HuH-7.5 (cell line): ENCODE measurements at regions not wholly inside any gene's neighbourhood (a gene's known extent, or its start where the extent isn't known, plus 50 kb on each side); places are given as distances from the start of the nearest gene placed in this dataset.
"Not testable (repeated sequence)": the region's sequence is repeated elsewhere in the genome, so short reads cannot be mapped to it uniquely, and the experiment has no call there.

Experiments used
- DNase-seq: peaks from one replicate; pipeline ENCODE4 v3.0.0; 2011; ENCODE audit warnings: low spot score

DNA sequence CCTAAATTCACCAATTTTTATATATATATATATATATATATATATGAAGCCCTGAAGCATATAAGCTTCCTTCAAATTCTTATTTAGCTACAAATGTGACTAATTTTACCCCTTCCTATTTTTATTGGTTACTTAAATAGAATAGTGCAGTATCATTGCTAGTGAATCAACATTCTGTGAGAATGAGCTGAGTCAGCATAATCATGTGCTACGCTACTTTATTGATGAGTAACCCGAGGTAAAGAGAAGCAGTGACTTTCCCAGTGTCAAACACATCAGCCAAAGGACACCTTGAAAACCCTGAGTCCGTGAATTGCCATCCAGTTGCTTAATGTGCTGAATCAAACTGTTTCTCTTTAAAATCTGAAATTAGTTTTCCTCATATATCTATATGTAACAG, 546.2 kb downstream of the DMRTA1 start:
- no peak for DNase-seq

DNA sequence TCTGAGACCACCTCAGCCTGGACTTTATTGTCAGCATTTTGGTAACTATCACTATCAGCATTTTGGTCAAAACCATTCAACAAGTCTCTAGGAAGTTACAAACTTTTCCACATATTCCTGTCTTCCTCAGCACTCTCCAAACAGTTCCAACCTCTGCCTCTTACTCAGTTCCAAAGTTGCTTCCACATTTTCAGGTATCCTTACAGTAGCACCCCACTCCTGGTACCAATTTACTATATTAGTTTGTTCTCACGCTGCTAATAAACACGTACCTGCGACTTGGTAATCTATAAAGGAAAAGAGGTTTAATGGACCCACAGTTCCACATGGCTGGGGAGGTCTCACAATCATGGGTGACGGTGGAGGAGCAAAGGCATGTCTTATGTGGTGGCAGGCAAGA, 551.3 kb downstream of the DMRTA1 start:
- no peak for DNase-seq

DNA sequence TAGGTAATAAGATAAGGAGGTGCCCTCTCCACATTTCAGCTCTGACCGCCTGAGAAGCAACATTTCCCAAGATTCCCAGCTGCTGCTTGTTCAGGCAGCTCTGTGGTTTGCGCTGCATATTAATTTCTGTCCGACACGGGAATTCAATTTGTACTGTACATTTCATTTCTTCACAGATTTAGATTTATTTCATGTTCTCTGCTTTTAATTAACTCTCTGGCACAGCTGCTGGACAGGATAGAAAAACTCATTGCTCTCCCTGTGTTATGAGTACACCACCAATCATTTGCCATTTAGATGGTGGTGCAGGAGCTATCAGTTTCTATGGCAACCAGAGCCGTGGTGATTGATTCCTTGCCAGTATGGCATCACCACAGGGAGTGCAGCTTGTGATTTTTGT, 558.5 kb downstream of the DMRTA1 start:
- no peak for DNase-seq

DNA sequence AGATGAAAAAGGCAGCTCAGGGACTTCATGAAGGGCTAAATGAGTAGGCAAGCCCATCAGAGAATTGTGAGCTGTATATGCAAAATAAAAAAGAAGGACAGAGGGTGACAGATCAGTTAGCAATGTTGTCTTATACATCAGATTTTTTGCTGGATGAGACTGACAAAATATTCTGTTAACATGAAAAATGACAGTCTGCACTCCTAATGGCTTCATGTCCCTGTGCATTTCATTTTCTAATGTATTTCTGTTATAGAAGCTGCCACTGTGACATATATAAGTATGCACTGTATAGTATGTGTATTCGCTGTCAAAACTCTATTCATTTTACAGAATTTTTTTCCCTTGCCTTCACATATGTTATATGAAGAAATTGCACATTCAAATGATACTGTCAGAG, 559.5 kb downstream of the DMRTA1 start:
- no peak for DNase-seq

DNA sequence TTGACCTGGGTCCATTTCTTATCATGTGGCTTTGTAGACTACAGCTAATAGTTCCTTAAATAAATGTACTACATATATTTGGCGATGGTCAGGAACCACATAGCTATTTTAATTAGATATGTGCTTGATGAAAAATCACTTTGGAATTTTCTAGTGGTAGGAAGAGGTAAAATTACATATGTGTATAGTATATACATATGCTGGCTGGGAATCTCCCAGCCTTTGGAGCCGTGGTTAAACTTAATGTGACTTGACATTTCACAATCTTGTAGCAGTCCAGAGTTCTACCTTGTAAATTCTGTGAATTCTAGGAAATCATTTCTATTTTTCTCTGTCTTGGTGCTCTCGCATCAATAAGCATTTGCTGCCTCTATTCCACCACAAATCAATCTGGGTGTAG, 565.0 kb downstream of the DMRTA1 start:
- DNase-seq: no peak

DNA sequence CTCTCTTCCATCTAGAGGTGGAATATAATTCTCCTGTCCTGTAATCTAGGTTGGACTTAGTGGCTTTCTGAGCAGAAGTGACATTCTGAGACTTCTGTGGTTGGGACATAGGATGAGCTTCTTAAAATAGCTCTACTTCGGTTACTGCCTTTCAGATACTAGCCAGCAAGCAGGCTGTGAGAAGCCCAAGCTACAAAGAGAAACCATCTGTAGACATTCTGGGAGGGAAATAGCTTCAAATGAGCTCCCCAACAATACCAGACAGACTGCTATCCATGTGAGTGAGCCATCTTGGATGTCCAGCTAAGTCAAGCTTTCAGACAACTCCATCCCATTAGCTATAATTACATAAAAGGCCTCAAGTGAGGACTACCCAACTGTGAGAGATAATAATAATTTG, 568.9 kb downstream of the DMRTA1 start:
- DNase-seq: no peak

DNA sequence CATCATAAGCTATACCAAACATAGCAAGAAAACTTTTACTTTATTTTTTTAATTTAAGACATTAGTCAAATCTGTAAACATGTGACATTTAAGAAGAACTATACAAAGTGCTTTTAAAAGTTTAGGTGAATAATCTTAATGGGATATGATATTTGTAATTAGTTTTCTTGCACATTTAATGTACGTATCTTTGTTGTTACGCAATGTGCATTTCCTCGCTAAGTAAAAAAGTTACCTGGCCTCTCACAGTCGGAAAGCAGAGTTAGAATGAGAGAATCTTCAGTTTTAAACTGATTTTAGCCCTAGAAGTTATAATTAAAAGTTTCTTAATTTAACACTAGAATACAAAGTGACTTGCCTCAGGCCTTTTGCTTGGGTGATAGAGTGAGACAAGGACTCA, 589.8 kb downstream of the DMRTA1 start:
- DNase-seq: no peak

DNA sequence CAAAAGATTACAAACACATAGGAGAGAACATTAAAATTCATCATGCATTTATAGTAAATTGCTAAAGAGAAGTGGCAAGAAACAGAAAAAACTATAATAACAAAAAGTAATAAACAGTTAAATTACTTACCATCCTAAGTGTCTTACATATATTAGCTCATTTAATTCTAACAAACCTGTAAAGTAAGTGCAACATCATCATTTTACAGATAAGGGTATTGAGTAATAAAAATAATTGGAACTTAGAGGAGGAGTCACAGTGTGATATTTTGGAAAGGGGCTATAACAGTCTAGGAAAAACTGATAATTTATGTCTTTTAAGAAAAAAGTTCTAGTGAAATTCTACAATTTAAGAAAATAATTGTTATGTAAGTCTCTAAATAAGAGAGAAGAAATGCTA, 592.8 kb downstream of the DMRTA1 start:
- no peak for DNase-seq

DNA sequence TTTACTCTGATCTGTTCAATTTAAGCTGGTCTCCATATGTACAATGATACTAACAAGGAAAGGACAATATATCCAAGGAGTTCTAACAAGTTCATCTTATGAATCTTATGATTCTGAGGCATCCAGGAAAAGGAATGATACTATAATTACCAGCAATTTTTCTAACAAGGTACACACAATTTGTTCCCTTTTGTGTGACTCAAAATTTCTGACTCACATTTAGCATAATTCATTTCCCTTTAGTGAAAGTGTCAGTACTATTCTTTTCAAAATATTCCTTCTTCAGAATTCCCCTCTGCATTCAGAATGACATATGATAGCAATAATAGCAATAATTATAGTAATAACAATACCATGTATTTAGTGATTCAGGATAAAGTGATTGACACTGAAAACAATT, 594.8 kb downstream of the DMRTA1 start:
- DNase-seq: no peak

DNA sequence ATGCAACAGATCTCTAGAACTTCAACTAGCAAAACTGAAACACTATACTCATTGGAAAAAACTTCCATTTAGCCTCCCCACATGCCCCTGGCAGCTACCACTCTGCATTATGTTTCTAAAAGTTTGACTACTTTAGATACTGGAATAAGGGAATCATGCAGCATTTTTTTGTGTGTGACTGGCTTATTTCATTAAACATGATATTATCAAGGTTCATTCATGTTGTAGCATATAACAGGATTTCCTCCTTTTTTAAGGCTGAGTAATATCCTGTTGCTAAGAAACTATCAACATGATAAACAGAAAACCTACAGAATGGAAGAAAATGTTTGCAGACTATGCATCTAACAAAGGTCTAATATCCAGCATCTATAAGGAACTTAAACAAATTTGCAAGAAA, 597.9 kb downstream of the DMRTA1 start:
- DNase-seq: no peak

DNA sequence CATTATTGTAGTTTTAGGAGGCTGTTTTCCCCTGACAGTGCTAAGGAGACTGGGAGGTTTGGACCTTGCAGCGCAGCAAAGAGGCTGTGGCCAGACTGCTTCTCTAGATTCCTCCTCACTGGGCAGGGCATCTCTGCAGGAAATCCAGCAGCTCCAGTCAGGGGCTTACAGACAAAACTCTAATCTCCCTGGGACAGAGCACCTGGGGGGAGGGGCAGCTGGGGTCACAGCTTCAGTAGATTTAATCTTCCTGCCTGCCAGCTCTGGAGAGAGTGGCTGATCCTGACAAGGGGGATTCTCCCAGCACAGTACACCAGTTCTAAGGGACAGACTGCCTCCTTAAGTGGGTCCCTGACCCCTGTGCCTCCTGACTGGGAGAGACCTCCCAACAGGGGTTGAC, 599.4 kb downstream of the DMRTA1 start:
- DNase-seq: not testable (repeated sequence)

DNA sequence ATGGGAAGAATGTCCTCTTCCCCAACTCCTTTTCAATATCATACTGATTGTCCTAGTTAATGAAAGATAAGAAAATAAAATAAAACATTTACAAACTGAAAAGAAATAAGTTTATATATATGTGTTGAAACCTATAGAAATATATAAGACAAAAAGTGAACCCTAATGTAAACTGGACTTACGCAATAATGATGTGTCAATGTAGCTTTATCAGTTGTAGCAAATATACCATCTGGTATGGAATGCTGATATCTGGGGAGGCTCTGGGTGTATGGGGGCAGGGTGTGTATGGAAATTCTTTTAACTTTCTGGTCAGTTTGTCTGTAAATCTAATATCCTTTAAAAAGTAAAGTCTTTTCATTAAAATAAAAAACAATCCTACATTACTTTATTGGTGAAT, 603.9 kb downstream of the DMRTA1 start:
- DNase-seq: no peak

DNA sequence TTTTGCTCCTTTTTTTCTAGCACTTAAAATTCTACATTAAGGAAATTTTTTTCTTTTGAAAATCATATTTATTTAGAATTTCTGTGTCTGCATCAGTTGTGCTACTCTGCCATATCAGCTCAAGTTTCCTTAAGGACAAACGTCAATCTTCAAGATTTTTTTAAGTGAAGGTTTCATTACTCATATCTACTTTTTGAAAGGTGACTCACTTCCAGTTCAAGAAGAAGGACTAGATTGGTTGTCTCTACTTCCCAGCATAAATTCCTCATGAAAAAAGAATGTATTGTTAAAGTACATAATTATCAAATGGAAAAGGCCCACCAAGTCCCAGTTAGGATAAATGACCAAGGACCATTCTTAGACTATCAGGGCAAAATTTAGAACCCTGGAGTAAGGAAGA, 626.5 kb downstream of the DMRTA1 start:
- no peak for DNase-seq

DNA sequence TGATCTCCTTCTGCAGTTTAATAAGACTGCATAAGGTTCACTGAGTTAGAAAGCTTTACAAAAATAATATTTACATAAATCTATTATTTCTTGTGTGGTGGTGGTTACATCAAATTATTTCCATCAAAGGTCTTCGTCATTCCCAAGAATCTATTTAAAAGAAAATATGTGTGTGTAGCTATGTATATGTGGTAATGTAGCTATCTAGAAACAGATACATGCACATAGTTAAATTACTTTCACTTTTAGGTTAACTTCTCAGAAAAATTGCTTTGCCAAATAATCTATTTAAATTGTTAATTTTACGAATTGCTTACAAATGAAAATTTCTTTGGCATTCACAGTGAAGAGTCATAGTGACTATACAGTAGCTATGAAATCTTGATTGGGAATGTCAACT, 633.2 kb downstream of the DMRTA1 start:
- DNase-seq: no peak

DNA sequence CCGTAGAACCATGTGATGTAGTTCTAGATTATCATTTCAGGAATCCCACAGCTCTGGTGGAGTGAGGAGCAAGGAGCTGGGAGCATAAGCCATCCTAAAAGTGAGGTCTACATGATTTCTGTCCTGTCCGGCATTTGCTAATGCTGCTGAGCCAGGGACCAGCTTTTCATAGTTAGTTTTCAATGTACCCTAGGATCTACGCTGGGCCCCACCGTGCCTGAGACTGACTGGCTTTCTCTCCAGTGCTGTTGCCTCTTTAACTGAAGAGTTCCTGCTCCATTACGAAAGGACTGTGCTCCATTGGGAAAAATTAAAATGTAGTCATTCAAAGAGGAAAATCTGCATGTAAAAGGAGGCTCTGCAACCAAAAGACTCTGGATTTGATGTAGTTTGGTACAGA, 634.8 kb downstream of the DMRTA1 start:
- DNase-seq: no peak

DNA sequence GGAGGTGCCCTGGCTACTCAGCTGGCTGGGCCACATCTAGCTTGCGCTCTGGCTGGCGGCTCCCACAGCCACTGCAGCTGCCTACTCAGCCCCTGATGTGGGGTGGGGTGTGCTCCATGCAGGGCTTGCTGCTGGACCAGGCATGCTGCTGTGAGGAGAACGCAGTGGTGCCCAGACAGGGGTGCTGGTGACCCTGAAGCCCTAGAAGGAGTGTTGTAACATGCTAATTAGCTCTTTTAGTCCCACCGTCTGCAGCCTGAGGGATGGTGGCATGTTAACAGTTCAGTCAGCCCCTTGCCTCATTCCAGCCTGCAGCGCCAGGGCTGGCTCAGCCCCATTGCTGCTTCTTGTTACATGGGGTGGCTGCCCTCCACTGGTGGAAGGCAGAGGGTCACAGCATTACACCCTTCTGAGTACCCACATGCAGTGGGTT, 642.3 kb downstream of the DMRTA1 start:
- DNase-seq: no peak

DNA sequence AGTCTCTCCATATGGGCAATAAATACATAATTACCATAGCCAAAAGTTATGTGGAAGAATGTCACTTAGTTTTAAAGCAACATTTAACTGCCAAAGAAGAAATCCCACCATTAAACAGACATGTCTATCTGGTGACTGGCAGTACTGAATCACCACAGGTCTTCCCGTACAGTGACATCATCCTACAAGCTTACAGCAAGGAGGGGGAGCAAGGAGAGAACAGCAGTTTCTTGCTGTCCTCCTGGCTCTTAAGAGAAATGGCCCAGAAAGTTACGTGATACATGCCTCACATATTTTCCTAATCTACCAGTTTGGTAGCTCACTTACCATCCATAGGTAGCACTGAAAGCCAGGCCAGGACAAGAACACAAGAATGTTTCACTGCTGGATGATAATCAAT, 671.0 kb downstream of the DMRTA1 start:
- no peak for DNase-seq

DNA sequence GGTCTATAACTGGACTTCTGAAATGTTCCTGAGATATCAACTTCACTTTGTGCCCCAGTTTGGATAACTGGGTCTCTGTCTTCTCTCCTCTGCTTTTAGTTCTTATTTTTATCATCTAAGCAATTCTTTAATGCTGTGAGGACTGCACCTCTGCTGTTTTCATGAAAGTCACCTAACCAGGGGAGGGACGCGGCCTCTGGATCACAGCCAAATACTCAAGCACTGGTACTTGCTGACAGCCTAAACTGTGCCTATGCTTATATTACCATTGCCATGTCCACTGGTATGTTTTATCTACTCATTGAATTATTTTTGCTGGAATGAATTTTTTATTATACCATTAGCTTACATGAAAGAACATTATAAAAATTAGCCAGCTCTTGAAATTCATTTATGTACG, 674.0 kb downstream of the DMRTA1 start:
- no peak for DNase-seq

DNA sequence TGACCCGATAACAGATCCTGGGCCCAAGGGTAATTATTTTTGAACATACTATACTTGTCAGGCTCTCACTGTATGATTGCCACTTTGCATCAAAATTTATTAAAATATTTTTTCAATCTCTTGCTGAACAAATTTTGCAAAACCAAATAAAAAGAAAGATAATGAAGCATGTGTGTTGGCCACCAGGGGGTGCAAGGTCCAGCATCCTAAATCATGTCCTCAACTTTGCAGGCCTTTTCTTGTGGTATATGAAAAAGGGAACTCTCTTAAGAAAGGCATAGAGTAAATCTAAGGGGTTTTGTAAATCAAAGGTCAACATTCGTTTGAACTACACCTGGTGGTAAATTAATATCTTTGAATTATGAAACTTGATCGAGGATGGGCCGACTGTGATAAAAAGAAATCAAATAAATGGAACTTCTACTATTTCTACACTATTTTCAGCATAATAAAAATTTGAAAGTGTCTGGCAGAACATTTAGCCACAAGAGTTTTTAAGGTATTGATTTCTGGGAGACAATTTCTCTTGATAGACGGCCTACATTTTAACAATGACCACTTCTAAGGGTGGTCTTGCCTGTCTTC, 676.5 kb downstream of the DMRTA1 start:
- no peak for DNase-seq

DNA sequence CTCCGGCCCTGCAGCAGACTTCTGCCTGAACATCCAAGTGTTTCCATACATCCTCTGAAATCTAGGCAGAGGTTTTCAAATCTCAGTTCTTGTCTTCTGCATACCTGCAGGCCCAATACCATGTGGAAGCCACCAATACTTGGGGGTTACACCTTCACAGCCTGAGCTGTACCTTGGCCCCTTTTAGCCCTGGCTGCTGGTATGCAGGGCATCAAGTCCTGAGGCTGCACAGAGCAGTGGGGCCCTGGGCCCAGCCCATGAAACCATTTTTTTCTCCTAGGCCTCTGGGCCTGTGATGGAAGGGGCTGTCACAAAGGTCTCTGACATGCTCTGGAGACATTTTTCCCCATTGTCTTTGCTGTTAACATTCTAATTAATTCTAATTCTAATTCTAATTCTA, 680.6 kb downstream of the ELAVL2 start:
- no peak for DNase-seq

DNA sequence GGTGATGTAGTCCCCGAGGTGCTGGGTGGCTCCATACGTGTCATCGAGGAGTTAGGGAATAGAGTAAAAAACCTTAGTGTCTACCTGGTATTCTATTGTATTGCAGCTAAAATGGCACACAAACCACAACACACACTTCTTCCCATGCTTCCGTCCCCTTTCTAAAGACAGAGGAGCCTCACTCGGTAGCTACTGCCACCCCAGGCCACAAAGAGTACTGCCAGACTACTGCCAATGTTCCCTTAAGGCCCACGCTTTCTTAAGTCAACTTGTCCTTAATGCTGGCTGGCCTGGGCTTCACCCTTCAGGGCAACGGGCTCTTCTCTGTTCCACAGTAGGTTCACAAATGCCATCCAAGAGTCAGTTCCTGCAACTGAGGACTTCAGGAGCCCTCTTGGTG, 673.0 kb downstream of the ELAVL2 start:
- no peak for DNase-seq

DNA sequence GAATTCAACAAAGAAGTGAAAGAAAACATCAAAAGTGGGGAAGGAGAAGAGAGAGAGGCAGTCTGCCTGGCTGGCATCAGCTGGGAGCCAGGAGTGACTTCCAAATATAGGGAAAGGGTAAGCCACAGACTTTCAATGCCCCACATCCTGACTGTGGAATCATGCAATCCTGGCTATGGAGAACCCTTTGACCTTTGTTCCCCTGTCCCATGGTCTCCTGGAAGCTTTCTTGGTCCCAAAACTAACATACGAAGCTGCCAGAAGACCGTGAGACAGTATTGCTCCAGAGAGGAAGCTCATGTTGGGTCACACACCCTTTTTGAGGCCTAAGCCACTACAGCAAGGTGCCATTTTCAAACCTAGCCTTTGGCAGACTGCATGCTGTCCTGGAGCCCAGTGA, 665.5 kb downstream of the ELAVL2 start:
- DNase-seq: no peak

DNA sequence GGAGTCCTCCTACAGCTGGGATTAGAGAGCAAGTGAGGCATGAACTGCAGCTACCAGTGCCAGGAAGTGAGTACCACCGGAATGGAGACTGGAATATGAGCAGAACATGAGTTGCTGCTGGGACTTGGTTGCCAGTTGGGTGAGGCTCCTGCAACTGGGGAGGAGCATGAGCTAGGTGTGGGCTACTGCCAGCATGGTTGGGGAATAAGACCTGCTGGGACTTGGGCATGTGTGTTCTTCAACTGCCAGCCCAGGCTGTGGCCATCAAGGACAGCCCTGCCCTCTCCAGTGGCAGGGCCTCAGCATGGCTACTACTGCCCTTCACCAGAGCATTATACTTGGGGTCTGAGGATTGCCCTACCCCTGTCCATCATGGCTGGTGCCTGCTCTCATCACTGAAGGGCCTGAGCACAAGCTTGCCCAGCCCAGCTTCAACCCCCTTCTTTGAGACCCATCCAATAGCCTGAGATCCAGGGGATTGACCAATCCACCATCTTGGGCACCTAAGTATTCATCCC, 665.0 kb downstream of the ELAVL2 start:
- DNase-seq: no peak

DNA sequence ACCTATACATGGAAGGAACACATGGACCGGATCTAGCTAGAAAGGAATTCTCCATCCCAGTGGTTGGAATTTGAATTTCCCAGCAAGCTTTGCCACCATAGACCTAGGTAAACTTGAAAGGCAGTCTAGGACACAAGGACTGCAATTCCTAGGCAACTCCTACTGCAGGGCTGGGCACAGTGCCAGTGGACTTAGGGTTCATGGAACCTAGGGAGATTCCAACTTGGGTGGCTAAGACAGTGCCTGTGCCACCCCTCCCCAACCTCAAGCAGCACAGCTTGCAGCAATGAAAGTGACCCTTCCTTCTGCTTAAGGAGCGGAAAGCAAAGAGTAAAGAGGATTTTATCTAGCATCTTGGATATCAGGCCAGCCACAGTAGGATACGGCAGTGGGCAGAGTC, 663.3 kb downstream of the ELAVL2 start:
- no peak for DNase-seq

DNA sequence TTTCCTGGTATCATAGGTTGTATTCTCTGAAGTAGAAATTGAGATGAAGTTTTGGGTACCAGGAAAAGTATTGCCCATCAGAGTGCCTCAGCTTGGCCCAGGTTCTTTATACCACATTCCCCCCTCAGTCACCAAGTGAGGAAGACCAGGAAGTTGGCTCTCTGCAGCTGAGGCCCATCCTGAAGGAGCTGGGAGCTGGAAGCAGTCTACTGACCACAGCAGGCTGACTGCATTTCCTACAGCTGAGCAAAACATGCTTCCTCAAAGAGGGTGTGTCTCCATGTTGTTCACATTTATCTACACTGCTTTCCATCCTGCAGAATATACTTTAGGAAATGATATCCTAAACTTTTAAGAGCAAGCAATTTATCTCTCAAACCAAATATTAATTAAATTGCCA, 654.6 kb downstream of the ELAVL2 start:
- no peak for DNase-seq
